Activated B cell treated with CpG ODN at 0.5 μM for 24 hours (primary cell): ENCODE measurements at regions not wholly inside any gene's neighbourhood (a gene's known extent, or its start where the extent isn't known, plus 50 kb on each side); places are given as distances from the start of the nearest gene placed in this dataset.

Experiments
- ATAC-seq: fragments of 200-7000 bp; cut with Tn5 transposase; one replicate; pipeline ENCODE4 v1.10.0; 2021; ENCODE audit warnings: low read depth, mild to moderate bottlenecking, moderate library complexity
- CTCF ChIA-PET: fragments of 350-600 bp; sonication (Branson Sonifier 250); formaldehyde crosslinking; loops from one replicate; lab custom pipeline; 2021; ENCODE audit warnings: antibody characterized with exemption; lab: Charles Lee
- POLR2A ChIA-PET: fragments of 350-600 bp; sonication (Branson Sonifier 250); formaldehyde crosslinking; loops from one replicate; lab custom pipeline; 2021; ENCODE audit warnings: antibody characterized with exemption; lab: Charles Lee
- DNase-seq: peaks from one replicate; pipeline ENCODE4 v3.0.0; 2022
- H3K27ac Mint-ChIP-seq: one replicate; pipeline ENCODE4 v1.8.0; 2020; ENCODE audit warnings: mixed read lengths
- H3K27me3 Mint-ChIP-seq: one replicate; pipeline ENCODE4 v1.8.0; 2021; ENCODE audit warnings: mixed read lengths
- H3K36me3 Mint-ChIP-seq: one replicate; pipeline ENCODE4 v1.8.0; 2021; ENCODE audit warnings: low read depth, mixed read lengths
- H3K4me1 Mint-ChIP-seq: one replicate; pipeline ENCODE4 v1.8.0; 2021; ENCODE audit warnings: mixed read lengths
- H3K4me3 Mint-ChIP-seq: one replicate; pipeline ENCODE4 v1.8.0; 2020; ENCODE audit warnings: mild to moderate bottlenecking, mixed read lengths
- H3K9me3 Mint-ChIP-seq: one replicate; pipeline ENCODE4 v1.8.0; 2020; ENCODE audit warnings: mixed read lengths
- intact Hi-C: fragments of 100-400 bp; cut with micrococcal nuclease; formaldehyde crosslinking; loops from one replicate; pipeline ENCODE4 v1.15.1; 2024
- TF ChIP-seq, protein P1 (sequence below): fragments of 200-600 bp; IDR thresholded peaks from one replicate; pipeline ENCODE4 v1.8.0; 2022; ENCODE audit warnings: antibody characterized with exemption, mild to moderate bottlenecking

DNA sequence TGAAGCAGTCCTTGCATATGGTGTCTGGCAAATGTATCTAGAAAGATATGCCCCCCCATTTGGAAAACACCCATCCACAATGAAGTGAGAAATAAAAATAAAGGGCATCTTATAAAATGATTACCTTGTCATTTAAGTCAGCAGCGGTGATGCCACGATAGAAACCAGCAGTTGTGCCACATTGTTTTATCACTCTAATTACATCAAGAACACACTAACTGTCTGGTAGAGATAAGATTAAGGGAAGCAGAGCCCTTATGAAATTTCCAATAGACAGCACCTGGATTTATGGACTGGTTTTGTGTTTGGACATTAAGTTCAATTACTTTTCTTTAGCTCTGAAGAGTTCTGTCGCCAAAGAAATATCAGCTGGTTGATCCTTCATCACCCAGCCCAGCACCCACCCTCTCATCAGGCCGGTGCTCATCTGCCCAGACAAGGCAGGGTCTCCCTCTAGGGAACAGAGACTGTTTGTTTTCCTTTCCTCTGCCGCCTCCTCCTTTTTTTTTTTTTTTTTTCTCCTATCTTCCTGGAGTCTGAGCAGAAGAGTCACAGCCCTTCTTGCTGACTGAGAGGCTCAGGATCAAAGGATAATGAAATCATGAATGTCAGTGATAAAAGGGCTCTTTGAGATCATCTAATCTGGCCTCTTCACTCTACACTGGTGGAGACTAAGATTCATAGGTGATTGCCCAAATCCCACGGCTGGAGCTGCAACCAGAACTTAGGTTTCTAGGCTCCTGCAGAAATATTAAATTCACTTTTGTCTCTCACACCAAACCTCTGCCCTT lies 464.1 kb downstream of the NTRK3 start:
- ChIA-PET CTCF (no interaction called here), POLR2A (no interaction called here)
- no peaks in the 10 kb centered on the region for H3K27me3 Mint-ChIP-seq
- H3K9me3 Mint-ChIP-seq, result no peaks in the 10 kb centered on the region
- intact Hi-C loops, result no loop called here
- no peaks in the 10 kb centered on the region for H3K4me1 Mint-ChIP-seq
- ATAC-seq (no peak), DNase-seq (no peak)
- no peak overlapping the region for H3K27ac Mint-ChIP-seq
- H3K36me3 Mint-ChIP-seq, result no peaks in the 10 kb centered on the region
- TF ChIP-seq, protein P1, sequence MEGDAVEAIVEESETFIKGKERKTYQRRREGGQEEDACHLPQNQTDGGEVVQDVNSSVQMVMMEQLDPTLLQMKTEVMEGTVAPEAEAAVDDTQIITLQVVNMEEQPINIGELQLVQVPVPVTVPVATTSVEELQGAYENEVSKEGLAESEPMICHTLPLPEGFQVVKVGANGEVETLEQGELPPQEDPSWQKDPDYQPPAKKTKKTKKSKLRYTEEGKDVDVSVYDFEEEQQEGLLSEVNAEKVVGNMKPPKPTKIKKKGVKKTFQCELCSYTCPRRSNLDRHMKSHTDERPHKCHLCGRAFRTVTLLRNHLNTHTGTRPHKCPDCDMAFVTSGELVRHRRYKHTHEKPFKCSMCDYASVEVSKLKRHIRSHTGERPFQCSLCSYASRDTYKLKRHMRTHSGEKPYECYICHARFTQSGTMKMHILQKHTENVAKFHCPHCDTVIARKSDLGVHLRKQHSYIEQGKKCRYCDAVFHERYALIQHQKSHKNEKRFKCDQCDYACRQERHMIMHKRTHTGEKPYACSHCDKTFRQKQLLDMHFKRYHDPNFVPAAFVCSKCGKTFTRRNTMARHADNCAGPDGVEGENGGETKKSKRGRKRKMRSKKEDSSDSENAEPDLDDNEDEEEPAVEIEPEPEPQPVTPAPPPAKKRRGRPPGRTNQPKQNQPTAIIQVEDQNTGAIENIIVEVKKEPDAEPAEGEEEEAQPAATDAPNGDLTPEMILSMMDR, result no peak
- H3K4me3 Mint-ChIP-seq, result no peak overlapping the region

DNA sequence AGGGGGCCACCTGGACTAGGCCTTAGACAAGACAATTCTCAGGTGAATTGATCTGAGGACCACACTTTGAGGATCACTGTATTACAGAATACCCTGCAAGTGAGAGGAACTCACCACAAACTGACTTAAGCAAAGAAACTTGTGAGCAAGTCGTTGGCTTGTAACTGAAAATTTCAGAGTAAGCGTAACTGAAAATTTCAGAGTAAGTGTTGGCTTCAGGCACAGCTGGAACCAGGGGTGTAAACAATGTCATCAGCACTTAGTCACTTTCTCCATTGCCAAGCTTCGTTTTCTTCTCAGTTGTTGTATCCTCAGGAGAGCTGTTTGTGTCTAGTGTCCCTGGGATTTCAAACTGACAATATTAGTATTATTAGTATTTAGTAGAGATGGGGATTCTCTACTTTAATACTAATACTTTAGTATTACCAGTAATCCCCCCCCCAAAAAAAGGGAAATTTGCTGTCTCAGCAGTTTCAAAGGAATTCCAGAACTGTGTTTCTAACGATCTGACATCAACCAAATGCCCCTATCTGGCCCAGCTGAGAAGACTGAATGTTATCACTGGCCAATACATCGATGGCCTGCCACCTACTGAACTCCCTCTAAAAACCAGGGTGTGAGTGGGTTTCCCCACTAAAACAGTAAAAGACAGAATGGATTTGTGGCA lies 474.4 kb downstream of the NTRK3 start:
- H3K9me3 Mint-ChIP-seq, result no peaks in the 10 kb centered on the region
- TF ChIP-seq, protein P1, result no peak
- POLR2A ChIA-PET, result no interaction called here
- no peak overlapping the region for H3K4me3 Mint-ChIP-seq
- DNase-seq (no peak), ATAC-seq (no peak)
- no peak overlapping the region for H3K27ac Mint-ChIP-seq
- no peaks in the 10 kb centered on the region for H3K27me3 Mint-ChIP-seq
- H3K4me1 Mint-ChIP-seq, result no peaks in the 10 kb centered on the region
- CTCF ChIA-PET, result no interaction called here
- intact Hi-C loops, result no loop called here
- no peaks in the 10 kb centered on the region for H3K36me3 Mint-ChIP-seq

DNA sequence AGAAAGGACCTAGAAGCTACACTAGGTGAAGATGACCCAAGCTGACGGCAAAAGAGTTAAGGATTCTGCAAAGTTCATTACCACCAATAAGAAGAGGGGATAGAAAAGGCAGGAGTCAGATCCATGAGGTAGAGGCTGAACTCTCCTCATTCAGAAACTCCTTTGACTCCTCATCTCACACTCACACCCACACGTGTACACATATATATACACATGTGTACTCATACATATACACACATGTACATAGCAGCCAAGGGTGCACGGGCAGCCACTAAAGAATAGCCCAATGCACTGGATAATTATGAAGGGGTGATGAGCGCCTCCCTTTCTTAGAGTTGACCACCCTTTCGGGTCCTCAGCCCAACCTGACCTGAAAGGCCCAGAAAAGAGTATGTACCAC lies 476.8 kb downstream of the NTRK3 start:
- ATAC-seq (no peak), DNase-seq (no peak)
- intact Hi-C loops, result no loop called here
- no peak overlapping the region for H3K27ac Mint-ChIP-seq
- H3K9me3 Mint-ChIP-seq, result no peaks in the 10 kb centered on the region
- ChIA-PET CTCF (no interaction called here), POLR2A (no interaction called here)
- TF ChIP-seq, protein P1, result no peak
- no peak overlapping the region for H3K4me3 Mint-ChIP-seq
- no peaks in the 10 kb centered on the region for H3K27me3 Mint-ChIP-seq
- H3K36me3 Mint-ChIP-seq, result no peaks in the 10 kb centered on the region
- H3K4me1 Mint-ChIP-seq, result no peaks in the 10 kb centered on the region

DNA sequence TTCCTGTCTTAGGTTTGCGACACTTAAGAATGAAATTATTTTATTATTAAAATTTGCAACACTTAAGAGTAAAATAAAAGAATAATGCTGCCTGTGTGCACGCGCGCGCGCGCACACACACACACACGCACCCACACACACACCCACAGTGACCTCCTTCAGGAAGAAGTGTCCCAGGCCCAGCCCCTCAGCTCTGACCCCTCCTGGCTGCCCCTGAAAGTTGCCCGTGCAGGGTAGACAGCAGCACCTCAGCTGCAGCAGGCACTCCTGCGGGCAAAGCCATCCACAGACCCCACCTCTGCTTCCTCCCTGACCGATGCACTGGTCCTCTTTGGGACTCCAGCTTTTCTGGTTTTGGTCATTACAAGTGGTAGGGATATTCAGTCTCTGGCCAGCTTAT lies 478.2 kb downstream of the NTRK3 start:
- ATAC-seq (no peak), DNase-seq (no peak)
- no peak overlapping the region for H3K27ac Mint-ChIP-seq
- ChIA-PET POLR2A (no interaction called here), CTCF (no interaction called here)
- H3K4me3 Mint-ChIP-seq, result no peak overlapping the region
- intact Hi-C loops, result no loop called here
- no peaks in the 10 kb centered on the region for H3K4me1 Mint-ChIP-seq
- no peaks in the 10 kb centered on the region for H3K36me3 Mint-ChIP-seq
- H3K27me3 Mint-ChIP-seq, result no peaks in the 10 kb centered on the region
- TF ChIP-seq, protein P1, result no peak
- no peaks in the 10 kb centered on the region for H3K9me3 Mint-ChIP-seq

DNA sequence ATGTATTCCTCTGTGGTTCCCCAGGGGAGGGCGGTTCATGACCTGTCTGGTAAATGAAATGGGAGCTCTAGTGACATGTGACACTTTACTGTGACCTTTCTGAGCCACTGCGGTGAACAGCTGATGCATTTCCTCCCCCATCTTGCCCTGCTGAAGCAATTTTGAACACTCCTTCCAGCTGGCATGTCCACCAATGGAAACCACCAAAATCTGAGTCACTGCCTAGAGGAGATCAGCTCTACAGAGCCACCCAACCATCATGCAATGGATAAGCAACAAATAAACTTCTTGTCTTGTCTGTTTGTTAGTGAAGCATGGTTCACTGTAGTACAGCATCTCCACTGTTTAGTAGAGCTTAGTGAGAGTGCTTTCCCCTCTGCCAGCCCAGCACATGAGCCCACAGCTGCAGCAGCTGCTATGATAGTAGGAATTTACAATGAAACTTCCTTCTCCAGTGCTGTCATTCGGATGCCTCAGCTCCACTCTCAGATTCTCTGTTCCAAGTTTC lies 479.4 kb downstream of the NTRK3 start:
- Mint-ChIP-seq H3K27me3 (no peaks in the 10 kb centered on the region), H3K4me1 (no peaks in the 10 kb centered on the region), H3K36me3 (no peaks in the 10 kb centered on the region), H3K9me3 (peaks cover 1% of the 10 kb centered on the region), H3K27ac (no peak overlapping the region), H3K4me3 (no peak overlapping the region)
- ATAC-seq (no peak), DNase-seq (no peak)
- intact Hi-C loops, result no loop called here
- ChIA-PET CTCF (no interaction called here), POLR2A (no interaction called here)
- TF ChIP-seq, protein P1, result no peak
